C4-2B (cell line): ENCODE measurements at regions not wholly inside any gene's neighbourhood (a gene's known extent, or its start where the extent isn't known, plus 50 kb on each side); places are given as distances from the start of the nearest gene placed in this dataset.

Source experiments
- H3K27ac ChIP-seq: fragments of 450-650 bp; 2 replicates; pipeline ENCODE4 v1.5.1; 2017
- CTCF ChIP-seq: fragments of 450-650 bp; conservative IDR thresholded peaks from 2 replicates; pipeline ENCODE4 v1.5.1; 2017; ENCODE audit warnings: mild to moderate bottlenecking
- ZFX ChIP-seq: fragments of 450-650 bp; IDR thresholded peaks from 2 replicates; pipeline ENCODE4 v1.6.1; 2017

GRCh38 chr1:94609619-94610018, 68.1 kb upstream of the F3 start:
- no peak overlapping the region for H3K27ac ChIP-seq
- TF ChIP-seq ZFX (no peak), CTCF (no peak)

GRCh38 chr1:94608852-94609530, 67.4 kb upstream of the F3 start:
- H3K27ac ChIP-seq = no peak overlapping the region
- TF ChIP-seq CTCF (no peak), ZFX (no peak)

- H3K27ac ChIP-seq = no peak overlapping the region
- no peak for TF ChIP-seq CTCF
- TF ChIP-seq ZFX = no peak
Measured at GRCh38 chr1:94608142-94608851, 66.7 kb upstream of the F3 start.

GRCh38 chr1:94607398-94607797, 65.8 kb upstream of the F3 start:
- TF ChIP-seq CTCF (no peak), ZFX (no peak)
- H3K27ac ChIP-seq = no peak overlapping the region

- no peak for TF ChIP-seq ZFX
- no peak for TF ChIP-seq CTCF
- no peak overlapping the region for H3K27ac ChIP-seq
Measured at GRCh38 chr1:94606471-94606870, 64.9 kb upstream of the F3 start.

- no peak for TF ChIP-seq CTCF
- no peak for TF ChIP-seq ZFX
- H3K27ac ChIP-seq = no peak overlapping the region
Measured at GRCh38 chr1:94603663-94604062, 62.1 kb upstream of the F3 start.

DNA sequence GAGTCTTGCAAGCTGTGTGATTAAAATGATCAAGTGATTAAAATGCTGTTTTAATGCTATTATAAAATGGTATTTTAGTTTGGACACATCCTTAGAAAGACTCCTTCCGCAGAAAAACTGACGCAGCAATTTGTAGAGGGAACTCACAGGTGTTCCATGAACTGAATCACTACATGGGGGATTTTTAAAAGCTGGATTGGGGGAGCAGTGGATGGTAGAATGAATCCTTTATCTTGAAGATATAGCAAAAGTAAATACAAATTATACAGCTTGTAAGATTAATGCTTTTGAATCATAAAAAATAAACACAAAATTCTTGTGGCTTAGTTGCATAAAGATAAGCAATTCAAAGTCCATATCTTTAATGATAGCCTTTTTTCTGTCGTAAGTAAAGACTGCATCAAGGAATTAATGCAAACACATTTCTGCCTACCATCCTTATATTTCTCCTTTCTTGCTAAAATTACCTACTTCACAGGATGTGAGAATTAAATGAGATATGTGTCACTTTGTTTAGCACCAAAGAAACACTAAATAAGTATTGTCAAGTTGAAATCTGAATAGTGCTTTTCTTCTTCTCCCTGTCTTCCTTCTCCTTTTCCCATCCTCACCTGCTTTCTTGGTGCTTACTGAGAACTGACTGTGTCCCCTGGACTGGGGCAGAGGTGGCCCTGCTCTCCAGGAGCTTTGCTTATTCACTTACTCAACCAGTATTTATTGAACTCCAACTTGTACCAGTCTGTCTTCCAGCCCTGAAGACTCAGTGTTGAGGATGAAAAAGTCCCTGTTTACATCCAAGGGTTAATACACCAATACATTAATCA, 61.5 kb upstream of the F3 start:
- no peak for TF ChIP-seq CTCF
- no peak for TF ChIP-seq ZFX
- no peak overlapping the region for H3K27ac ChIP-seq
